Stomach smooth muscle (tissue), 2 donors: ENCODE measurements at regions not wholly inside any gene's neighbourhood (a gene's known extent, or its start where the extent isn't known, plus 50 kb on each side); places are given as distances from the start of the nearest gene placed in this dataset.

Experiments used
- H3K27ac ChIP-seq: one replicate; pipeline ENCODE4 v1.7.0; 2013; ENCODE audit warnings: mild to moderate bottlenecking, low read length, inconsistent platforms
- H3K27me3 ChIP-seq, 2 donors: one replicate each; pipeline ENCODE4 v1.7.0; 2013; ENCODE audit warnings: low read length in 2 of 2; ENCODE audit not compliant: insufficient read depth in 2 of 2, control insufficient read depth in 1 of 2
- H3K36me3 ChIP-seq, 2 donors: one replicate each; pipeline ENCODE4 v1.7.0; 2013; ENCODE audit warnings: low read length in 2 of 2; ENCODE audit not compliant: control insufficient read depth in 2 of 2, insufficient read depth in 2 of 2
- H3K4me1 ChIP-seq: one replicate; pipeline ENCODE4 v1.7.0; 2013; ENCODE audit warnings: low read length; ENCODE audit not compliant: control insufficient read depth, insufficient read depth
- H3K4me3 ChIP-seq, 2 donors: one replicate each; pipeline ENCODE4 v1.7.0; 2013; ENCODE audit warnings: low read length in 2 of 2
- H3K9ac ChIP-seq, 2 donors: one replicate each; pipeline ENCODE4 v1.7.0; 2013; ENCODE audit warnings: low read length in 2 of 2, mild to moderate bottlenecking in 1 of 2
- H3K9me3 ChIP-seq, 2 donors: one replicate each; pipeline ENCODE4 v1.7.0; 2013; ENCODE audit warnings: low read length in 2 of 2; ENCODE audit not compliant: control insufficient read depth in 2 of 2
- donor health status: healthy.
- donor health status: Pancreatic carcinoma.

DNA sequence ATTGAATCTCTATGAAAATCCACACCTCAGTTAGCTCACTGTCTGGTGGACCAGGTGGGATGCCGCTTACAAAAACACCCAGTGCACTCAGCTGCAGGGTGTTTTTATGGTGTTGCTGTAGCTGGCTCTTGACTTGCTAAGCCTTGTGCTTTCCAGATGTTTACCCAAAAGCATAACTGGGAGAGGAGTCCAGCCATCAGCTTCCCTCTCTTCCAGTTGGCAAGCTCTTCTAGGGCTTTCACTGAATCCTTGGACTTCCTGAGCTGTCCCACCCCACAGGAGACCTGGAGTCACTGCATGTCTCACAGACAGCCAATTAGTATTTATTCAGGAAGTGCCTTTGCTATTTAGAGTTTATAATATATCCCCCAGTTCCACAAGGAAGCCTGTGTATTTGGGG, 210.9 kb downstream of the FNDC1 start:
- no peaks in the 10 kb centered on the region for H3K36me3 ChIP-seq
- no peaks in the 10 kb centered on the region for H3K9me3 ChIP-seq
- H3K27ac ChIP-seq = no peak overlapping the region
- no peak overlapping the region for H3K4me3 ChIP-seq
- no peak overlapping the region for H3K9ac ChIP-seq
- H3K27me3 ChIP-seq = no peaks in the 10 kb centered on the region
- H3K4me1 ChIP-seq = peaks cover 3% of the 10 kb centered on the region

DNA sequence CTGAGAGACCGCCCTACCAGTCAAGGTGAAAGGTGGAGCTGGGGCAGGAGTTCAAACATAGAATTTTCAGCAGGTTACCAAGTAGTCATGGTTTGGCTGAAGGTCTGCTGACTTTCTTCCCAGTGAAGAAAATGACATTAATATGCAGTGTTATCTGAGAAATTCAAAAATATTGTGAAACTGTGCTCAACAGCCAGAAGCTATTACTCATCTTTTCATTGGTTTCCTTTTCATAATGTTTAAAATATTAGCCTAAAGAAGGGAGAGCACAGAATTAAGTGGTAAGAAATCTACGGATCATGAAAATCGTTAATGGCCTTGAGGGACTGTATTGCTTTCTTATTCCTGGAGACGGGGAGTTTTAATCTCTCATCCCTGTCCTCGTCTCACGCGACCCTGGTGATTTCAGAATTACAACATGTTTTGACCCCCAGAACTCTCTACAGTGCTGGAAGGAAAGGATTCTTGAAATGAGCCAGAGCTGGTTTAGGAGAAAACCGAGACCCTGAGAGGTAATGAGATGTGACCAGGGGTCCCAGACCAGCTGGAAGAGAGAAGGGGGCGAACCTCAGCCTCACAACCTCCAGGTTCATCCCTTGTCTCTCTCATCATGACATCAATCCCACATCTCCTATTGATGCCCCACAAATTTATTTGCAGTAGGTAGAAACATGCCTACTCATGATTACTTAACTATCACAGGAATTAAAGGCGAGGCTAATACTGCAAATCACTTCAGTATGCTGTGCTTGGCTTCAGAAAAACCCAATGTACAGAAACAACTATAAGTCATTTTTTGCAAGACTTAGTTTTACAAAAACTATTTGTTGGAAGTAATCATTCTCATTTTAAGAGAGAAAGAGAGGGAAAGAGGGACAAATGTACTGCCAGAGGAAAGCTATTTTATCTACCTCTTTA, 209.5 kb downstream of the FNDC1 start:
- Histone ChIP-seq H3K4me3 (no peak overlapping the region), H3K36me3 (no peaks in the 10 kb centered on the region), H3K4me1 (peaks cover 3% of the 10 kb centered on the region), H3K9me3 (no peaks in the 10 kb centered on the region), H3K27ac (no peak overlapping the region), H3K27me3 (no peaks in the 10 kb centered on the region), H3K9ac (no peak overlapping the region)

DNA sequence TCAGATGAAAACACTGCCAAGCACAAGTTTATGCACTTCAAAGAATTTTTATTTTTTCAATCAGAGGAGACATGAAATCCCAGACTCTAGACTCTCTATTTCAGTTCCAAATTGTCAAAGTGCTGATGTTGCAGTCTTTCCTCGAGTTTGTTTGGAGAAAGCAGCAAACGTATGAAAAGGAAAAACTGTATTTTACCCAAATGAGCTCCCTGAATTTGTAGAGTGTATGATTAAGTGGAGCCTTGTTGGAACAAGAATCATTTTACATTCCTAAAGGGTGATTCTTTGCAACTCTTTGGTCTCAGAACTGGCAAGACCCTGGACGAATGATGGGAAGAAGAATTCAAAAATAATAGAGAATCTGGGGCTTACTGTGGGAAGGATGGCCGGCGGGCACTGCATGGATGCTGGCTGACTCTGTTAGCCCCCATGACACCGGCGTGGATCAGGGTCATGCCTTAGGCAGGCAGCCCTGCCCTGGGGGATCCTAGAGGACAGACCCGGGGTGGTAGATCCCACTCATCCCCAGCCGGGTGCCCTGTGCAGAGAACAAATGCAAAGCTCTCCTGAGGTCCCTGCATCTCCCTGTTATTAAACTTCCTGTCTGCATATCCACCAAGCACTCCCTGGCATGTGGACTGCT, 207.4 kb downstream of the FNDC1 start:
- Histone ChIP-seq H3K36me3 (no peaks in the 10 kb centered on the region), H3K27me3 (peaks cover 0 to 2% of the 10 kb centered on the region in 2 donors), H3K9me3 (no peaks in the 10 kb centered on the region), H3K27ac (no peak overlapping the region), H3K9ac (no peak overlapping the region), H3K4me1 (peaks cover 3% of the 10 kb centered on the region), H3K4me3 (no peak overlapping the region)

DNA sequence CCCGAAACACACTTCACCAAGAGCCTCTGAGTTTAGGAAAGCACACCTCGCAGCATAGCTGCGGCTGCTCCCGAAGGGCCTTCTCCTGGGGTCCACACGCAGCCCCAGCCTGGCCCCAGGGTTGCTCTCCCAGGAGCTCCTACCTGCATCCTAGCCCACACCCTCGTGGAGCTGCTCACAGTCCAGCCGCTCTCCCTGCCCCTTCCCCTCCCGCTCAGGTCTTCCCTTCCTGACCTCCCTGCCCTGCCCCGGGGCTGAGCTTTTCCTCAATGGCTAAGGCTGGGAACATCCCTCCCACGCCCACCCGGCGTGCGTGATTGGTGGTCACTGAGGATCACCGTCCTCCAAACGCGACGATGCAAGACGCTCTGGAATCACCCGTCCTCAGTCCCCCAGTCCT, 205.8 kb downstream of the FNDC1 start:
- H3K9ac ChIP-seq = no peak overlapping the region
- peaks cover 3% of the 10 kb centered on the region for H3K4me1 ChIP-seq
- no peak overlapping the region for H3K27ac ChIP-seq
- H3K9me3 ChIP-seq = peaks cover 0 to 6% of the 10 kb centered on the region in 2 donors
- peaks cover 0 to 2% of the 10 kb centered on the region in 2 donors for H3K27me3 ChIP-seq
- H3K4me3 ChIP-seq = no peak overlapping the region
- H3K36me3 ChIP-seq = no peaks in the 10 kb centered on the region

DNA sequence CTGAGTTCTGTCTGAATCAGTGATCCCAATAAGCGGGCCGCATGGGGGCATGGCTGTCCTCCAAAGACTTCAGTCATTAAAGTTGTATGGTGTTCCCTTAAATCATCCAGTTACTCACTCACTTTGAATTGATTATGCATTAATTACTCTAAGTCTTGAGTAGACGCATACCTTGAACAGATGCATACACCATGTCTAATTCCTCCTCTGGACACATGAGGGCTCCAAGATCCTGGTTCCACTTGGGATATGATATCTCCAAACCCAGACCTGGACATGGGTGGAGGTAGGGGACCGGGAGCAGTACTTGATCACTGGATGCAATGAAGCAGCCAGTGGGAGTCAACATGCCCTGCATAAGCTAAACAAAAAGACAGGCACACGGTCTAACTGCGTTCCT, 204.5 kb downstream of the FNDC1 start:
- no peak overlapping the region for H3K9ac ChIP-seq
- peaks cover 6% of the 10 kb centered on the region in 2 donors for H3K9me3 ChIP-seq
- H3K4me3 ChIP-seq = no peak overlapping the region
- peaks cover 3% of the 10 kb centered on the region for H3K4me1 ChIP-seq
- H3K27me3 ChIP-seq = peaks cover 0 to 2% of the 10 kb centered on the region in 2 donors
- no peak overlapping the region for H3K27ac ChIP-seq
- H3K36me3 ChIP-seq = no peaks in the 10 kb centered on the region

DNA sequence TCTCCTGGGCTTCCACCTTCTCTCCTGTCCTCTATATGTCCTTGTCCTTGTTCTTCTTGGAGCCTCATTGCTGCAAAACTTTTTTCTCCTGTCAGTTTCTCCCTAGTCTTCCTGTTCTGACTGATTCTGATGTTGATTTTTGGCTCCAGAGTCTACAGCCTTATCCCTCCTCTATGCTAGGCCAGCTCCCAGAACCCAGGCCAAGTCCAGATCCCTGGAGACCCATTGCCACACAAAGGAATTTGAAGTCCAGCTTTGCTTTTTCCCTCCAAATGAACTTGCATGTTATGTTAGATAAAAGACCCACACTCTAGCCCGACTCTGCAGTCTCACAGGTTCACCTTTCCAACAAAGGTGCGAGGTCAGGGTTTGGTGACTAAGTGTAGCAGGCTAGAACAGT, 203.1 kb downstream of the FNDC1 start:
- Histone ChIP-seq H3K27me3 (peaks cover 0 to 2% of the 10 kb centered on the region in 2 donors), H3K36me3 (no peaks in the 10 kb centered on the region), H3K27ac (no peak overlapping the region), H3K9ac (no peak overlapping the region), H3K4me3 (no peak overlapping the region), H3K4me1 (peaks cover 3% of the 10 kb centered on the region), H3K9me3 (peaks cover 6% of the 10 kb centered on the region in 2 donors)

DNA sequence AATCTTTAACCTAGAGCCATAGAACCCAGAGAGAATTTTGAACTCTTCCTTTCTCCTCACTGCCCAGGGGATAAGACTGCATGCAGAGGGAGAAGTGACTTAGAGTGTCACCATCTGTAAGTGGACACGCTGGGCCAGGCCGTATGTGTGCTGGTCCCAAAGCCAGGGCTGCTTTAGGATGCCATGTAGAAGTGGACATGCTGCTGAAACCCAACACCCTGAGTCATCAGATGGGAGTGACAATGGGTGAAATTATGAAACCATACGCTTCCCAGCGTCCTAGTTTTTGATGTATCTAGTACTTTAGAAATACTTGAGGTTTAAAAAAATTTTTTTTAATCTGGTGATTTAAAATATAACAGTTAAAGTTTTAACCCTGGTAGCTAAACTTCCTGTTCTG, 191.1 kb downstream of the FNDC1 start:
- H3K4me1 ChIP-seq = no peaks in the 10 kb centered on the region
- H3K36me3 ChIP-seq = no peaks in the 10 kb centered on the region
- H3K27me3 ChIP-seq = no peaks in the 10 kb centered on the region
- H3K4me3 ChIP-seq = no peak overlapping the region
- H3K9ac ChIP-seq = no peak overlapping the region
- no peak overlapping the region for H3K27ac ChIP-seq
- H3K9me3 ChIP-seq = no peaks in the 10 kb centered on the region

DNA sequence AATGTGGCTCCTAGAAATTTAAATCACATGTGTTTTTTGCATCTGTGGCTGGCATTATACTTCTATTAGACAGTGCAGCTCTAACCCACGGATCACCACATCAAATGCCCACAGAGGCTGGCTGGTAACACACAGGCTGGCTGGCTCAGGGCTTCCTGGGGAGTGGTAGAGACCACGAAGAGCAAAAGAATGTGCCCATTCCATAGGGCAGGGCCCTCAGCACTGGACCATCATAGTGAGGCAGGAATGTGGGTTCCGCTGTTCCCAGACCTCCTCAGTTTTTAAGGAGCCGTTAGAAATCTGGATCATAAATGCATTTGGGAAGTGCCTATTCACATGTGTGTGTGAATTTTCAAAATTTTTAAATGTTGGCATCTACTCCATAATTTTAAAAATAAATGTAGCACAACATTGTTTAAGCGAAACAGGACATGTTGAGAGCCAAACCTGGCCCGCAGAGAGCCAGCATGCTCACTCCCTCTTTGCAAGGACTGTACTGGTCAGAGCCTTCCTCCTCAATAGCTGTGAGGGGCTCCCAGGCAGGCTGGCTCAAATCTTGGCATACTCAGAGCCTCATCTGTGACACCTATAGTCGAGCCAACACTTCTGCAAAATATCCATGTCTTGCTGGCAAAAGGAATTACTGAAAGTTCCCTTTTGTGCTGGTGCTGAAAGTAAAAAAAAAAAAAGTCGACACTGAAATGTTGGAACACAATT, 190.5 kb downstream of the FNDC1 start:
- Histone ChIP-seq H3K27me3 (no peaks in the 10 kb centered on the region), H3K9me3 (no peaks in the 10 kb centered on the region), H3K27ac (no peak overlapping the region), H3K9ac (no peak overlapping the region), H3K36me3 (no peaks in the 10 kb centered on the region), H3K4me3 (no peak overlapping the region), H3K4me1 (no peaks in the 10 kb centered on the region)

DNA sequence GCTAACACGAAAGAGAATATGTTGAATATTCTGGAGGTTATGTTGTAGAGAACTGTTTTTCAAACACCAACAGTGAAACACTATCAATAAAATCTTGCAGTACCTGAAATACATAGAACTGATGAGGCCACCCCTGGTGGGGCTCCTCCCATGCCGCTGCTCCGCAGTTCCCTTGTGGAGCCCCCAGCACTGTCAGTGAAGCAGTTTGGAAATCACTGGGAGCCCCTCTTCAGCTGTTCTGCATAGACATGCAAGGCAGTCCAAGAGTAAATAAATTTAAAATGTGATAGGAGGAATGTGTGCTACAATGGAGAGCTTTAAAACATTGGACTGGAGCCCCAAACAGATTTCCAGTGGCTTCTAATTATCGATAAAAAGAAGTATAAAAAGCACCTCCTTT, 189.4 kb downstream of the FNDC1 start:
- no peak overlapping the region for H3K4me3 ChIP-seq
- H3K27ac ChIP-seq = no peak overlapping the region
- no peak overlapping the region for H3K9ac ChIP-seq
- no peaks in the 10 kb centered on the region for H3K9me3 ChIP-seq
- no peaks in the 10 kb centered on the region for H3K4me1 ChIP-seq
- H3K27me3 ChIP-seq = no peaks in the 10 kb centered on the region
- H3K36me3 ChIP-seq = no peaks in the 10 kb centered on the region

DNA sequence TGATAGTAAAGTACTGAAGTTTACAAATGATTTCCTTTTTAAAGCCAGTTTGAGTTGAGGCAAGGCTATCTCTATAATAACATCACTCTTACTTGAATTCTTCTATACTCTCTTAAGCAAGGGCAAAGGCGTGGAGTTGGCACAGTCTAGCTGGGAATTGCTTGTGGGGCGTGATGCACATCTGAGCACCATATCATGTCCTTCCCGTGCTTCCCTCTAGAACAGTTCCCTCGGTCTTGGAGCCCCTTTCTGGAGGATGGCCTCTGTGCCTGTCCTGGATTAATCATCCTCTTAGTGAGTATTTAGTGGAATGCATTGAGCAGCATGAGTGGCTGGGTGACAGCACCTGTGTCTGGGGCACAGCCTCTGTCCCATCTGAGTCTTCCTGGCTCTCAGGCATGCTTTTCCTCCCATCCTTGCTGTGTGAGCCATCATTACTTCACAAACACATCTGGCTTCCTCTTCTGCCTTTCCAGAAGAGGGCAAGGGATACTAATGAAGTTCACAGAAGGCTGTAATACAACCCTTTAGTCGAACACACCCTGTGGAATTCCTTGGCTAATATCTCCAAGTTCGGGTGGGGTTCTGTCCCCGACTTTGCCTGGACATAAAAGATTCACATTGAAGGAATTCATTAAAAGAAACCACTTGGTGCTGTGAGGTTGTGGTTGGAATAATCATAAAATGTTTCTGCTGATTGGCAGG, 188.2 kb downstream of the FNDC1 start:
- no peaks in the 10 kb centered on the region for H3K36me3 ChIP-seq
- no peak overlapping the region for H3K4me3 ChIP-seq
- H3K27me3 ChIP-seq = no peaks in the 10 kb centered on the region
- H3K9ac ChIP-seq = no peak overlapping the region
- no peaks in the 10 kb centered on the region for H3K4me1 ChIP-seq
- H3K27ac ChIP-seq = no peak overlapping the region
- no peaks in the 10 kb centered on the region for H3K9me3 ChIP-seq
